PFSK-1 (cell line): ENCODE measurements at regions not wholly inside any gene's neighbourhood (a gene's known extent, or its start where the extent isn't known, plus 50 kb on each side); places are given as distances from the start of the nearest gene placed in this dataset.

ENCODE experiments used
- FOXP2 ChIP-seq: optimal IDR thresholded peaks from 2 replicates; pipeline ENCODE3; 2011; ENCODE audit warnings: borderline replicate concordance, control low read depth, inconsistent platforms; ENCODE audit not compliant: insufficient read depth; ENCODE audit errors: extremely low read length, extremely low read depth
- POLR2AphosphoS5 ChIP-seq: IDR thresholded peaks from 2 replicates; pipeline ENCODE4 v1.6.1; 2012; ENCODE audit warnings: low read depth, mild to moderate bottlenecking, control low read depth, low read length, moderate library complexity
- SIN3A ChIP-seq: IDR thresholded peaks from 2 replicates; pipeline ENCODE4 v1.6.1; 2012; ENCODE audit warnings: mild to moderate bottlenecking, low read length, moderate library complexity, borderline replicate concordance; ENCODE audit not compliant: insufficient read depth
- TAF1 ChIP-seq: IDR thresholded peaks from 2 replicates; pipeline ENCODE4 v1.6.1; 2012; ENCODE audit warnings: low read length, control low read depth, borderline replicate concordance; ENCODE audit not compliant: insufficient read depth
- TF ChIP-seq, protein P1 (sequence below), 2 experiments: IDR thresholded peaks; 2 replicates each; pipeline versions ENCODE4 v1.6.1 to v1.8.0; 2011 to 2012; ENCODE audit warnings: low read depth in 2 of 2, low read length in 2 of 2, control low read depth in 1 of 2, inconsistent platforms in 1 of 2, mild to moderate bottlenecking in 1 of 2, moderate library complexity in 1 of 2; ENCODE audit not compliant: insufficient read depth in 1 of 2

DNA sequence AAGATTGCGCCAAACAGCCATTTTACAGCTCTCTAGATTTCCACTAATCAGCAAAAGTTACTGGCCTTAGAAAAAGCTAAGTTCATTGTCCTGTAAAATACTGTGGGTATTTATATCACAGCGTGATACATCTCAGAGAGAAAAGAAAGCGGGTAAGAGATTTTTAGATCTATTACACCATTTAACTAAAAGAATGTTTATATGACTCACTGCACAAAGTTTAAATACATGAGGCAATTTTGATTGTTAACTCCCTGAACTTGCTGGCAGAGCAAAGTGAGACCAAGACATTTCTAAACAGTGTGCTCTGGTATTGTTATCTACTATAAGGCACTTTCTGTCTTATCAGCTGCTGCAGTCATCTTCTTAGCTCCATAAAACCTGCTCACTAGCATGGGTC is 314.3 kb downstream of the EPHA7 start:
- TF ChIP-seq POLR2AphosphoS5 (no peak), SIN3A (no peak), TAF1 (no peak), FOXP2 (no peak)
- TF ChIP-seq, protein P1, sequence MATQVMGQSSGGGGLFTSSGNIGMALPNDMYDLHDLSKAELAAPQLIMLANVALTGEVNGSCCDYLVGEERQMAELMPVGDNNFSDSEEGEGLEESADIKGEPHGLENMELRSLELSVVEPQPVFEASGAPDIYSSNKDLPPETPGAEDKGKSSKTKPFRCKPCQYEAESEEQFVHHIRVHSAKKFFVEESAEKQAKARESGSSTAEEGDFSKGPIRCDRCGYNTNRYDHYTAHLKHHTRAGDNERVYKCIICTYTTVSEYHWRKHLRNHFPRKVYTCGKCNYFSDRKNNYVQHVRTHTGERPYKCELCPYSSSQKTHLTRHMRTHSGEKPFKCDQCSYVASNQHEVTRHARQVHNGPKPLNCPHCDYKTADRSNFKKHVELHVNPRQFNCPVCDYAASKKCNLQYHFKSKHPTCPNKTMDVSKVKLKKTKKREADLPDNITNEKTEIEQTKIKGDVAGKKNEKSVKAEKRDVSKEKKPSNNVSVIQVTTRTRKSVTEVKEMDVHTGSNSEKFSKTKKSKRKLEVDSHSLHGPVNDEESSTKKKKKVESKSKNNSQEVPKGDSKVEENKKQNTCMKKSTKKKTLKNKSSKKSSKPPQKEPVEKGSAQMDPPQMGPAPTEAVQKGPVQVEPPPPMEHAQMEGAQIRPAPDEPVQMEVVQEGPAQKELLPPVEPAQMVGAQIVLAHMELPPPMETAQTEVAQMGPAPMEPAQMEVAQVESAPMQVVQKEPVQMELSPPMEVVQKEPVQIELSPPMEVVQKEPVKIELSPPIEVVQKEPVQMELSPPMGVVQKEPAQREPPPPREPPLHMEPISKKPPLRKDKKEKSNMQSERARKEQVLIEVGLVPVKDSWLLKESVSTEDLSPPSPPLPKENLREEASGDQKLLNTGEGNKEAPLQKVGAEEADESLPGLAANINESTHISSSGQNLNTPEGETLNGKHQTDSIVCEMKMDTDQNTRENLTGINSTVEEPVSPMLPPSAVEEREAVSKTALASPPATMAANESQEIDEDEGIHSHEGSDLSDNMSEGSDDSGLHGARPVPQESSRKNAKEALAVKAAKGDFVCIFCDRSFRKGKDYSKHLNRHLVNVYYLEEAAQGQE (IDR thresholded peaks at IDR 0.05; ENCODE audit: insufficient read depth in 1 of 2, low read depth in 2 of 2, low read length in 2 of 2): no peak

DNA sequence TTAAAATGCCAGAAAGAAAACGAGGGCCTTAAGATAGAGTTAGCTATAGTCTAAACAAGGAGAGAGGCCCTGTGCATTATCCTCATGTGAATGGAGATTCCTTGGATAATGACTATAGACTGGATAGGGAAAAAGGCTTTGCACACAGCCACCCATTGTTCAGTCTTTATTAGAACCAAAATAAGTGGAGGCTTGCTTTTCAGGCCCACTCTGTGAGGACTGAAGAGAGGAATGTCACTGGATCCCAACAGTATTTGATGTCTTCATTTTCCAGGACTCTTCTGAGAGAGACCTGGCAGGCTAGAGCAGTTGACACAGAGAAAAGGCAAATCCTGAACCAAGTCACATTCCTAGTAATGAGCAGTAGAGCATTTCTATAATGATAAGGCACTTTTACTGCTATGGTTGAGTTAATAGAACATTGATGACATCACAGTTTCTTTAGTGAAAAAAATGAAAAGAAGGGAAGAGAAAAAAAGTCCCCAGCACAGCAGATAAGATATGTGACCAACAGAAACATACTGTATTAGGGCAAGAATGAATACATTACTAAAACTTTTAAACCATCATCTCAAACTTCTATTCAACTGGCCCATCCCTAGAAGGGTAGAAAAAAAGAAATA is 315.1 kb downstream of the EPHA7 start:
- TF ChIP-seq TAF1 (no peak), POLR2AphosphoS5 (no peak), SIN3A (no peak)
- TF ChIP-seq, protein P1 (IDR thresholded peaks at IDR 0.05; ENCODE audit: insufficient read depth in 1 of 2, low read depth in 2 of 2, low read length in 2 of 2): no peak

DNA sequence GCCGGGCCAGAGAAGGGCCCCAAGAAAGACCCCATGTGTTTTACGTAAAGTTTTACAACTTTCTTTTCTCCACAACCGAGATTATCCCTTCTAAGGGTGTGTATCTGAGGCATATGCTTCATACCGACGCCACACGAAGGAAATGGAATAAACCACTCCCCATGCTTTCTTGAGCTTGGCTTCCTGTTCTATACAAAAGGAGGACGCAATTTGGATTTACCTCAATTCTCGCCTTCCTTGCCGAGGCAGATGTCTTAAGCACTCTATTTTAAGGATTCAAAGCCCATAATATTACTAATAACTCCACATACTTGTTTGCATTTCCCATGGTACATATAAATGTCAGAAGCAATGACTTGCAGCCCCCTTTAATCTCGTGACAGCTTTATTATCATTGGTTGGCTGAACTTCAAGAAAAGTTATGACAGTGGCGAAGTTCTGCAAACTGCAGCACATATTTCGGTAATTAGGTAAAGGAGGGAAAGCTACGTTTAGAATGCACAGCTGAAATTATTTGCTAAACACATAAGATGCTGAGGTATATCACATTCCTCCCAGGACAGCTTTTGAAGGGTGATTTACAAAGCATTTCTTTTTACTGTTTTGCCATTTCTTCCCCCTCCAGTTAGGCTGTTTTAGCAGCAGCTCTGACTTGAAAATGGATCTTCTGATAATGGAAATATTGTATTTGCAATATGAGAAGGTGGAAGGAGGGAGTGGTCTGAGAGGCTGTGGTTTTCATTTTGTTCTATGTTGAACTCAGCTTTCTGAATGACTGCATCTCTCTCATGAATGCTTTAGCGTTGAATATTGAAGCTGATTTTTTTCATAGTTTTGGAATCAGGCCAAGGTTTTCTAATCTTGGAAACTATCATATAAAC is 330.5 kb downstream of the EPHA7 start:
- TF ChIP-seq, protein P1 (IDR thresholded peaks at IDR 0.05; ENCODE audit: insufficient read depth in 1 of 2, low read depth in 2 of 2, low read length in 2 of 2): no peak
- no peak for TF ChIP-seq SIN3A
- TF ChIP-seq FOXP2: no peak
- TF ChIP-seq TAF1: no peak
- TF ChIP-seq POLR2AphosphoS5: no peak

DNA sequence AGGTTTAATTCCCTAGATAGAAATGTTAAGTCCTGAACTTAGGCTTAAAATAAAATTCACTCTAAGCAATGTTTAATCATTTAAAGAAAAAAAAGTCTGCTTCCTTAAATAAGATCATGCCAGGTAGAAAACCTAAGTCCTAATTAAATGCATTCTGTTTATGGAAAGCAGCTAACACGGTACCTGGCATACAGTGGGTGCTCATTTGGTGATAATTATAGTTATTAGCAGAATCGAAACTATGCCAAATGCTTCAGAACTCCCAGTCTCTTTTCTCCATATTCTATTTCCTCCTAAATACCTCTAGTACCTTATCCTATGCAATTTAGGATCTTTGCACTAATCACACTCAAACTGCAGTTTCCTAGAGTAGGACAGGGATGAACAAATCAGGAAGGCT is 331.8 kb downstream of the EPHA7 start:
- TF ChIP-seq SIN3A (no peak), POLR2AphosphoS5 (no peak), TAF1 (no peak)
- TF ChIP-seq, protein P1 (IDR thresholded peaks at IDR 0.05; ENCODE audit: insufficient read depth in 1 of 2, low read depth in 2 of 2, low read length in 2 of 2): no peak
